GM18502 (cell line): ENCODE measurements at regions not wholly inside any gene's neighbourhood (a gene's known extent, or its start where the extent isn't known, plus 50 kb on each side); places are given as distances from the start of the nearest gene placed in this dataset.

Experiments used
- ATAC-seq: cut with Tn5 transposase; IDR thresholded peaks from one replicate; pipeline ENCODE4 v1.9.1; 2021; ENCODE audit warnings: mild to moderate bottlenecking; ENCODE audit not compliant: unreplicated experiment, poor library complexity

DNA sequence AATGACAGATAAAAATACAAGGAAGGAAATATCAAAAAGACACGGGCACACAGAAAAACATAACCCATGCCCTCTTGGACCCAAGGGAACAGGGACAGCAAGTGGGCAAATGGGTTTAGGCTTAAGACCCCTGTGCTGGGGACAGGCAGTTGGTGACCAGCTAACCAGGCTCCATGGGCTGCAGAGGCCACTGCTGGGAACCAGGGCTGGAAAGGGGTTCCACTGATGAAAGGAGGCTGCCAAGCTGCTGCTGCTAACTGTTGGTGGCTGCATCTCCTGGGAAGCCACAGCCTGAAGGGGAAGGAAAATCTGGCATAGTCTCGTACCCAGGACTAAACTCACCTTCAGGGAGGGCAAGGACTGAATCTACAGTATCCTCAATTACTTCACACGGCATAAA, 579.2 kb upstream of the MGMT start:
- no peak for ATAC-seq

DNA sequence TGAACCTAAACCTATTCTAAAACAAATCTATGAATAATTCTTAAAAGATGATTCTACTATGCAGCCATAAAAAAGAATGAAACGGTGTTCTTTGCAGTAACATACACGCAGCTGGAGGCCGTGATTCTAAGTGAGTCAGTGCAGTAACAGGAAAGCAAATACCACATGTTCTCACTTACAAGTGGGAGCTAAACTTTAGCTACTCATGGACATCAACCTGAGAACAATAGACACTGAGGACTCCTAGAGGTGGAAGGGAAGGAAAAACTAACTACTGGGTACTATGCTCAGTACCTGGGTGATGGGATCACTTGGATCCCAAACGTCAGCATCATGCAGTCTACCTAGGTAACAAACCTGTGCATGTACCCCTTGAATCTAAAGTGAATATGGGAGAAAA, 575.0 kb upstream of the MGMT start:
- no peak for ATAC-seq

DNA sequence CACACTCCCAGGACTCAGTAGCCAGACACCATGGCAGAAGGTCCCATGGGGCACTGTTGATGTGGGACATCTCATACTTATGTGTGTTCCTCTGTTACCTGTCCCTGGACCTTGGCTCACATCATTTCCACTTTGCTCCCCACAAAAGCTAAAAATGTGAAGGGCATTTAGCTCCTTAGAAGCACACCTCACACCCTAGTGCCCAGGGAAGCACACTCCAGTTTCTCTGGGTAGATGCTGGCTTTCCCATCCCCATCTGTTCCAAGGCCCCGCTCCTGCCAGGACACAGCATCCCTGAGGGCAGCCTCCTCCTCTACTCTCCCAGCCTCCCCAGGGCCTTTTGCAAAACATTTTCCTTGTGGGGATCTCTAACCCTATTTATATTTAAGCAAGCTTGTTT, 572.4 kb upstream of the MGMT start:
- no peak for ATAC-seq

DNA sequence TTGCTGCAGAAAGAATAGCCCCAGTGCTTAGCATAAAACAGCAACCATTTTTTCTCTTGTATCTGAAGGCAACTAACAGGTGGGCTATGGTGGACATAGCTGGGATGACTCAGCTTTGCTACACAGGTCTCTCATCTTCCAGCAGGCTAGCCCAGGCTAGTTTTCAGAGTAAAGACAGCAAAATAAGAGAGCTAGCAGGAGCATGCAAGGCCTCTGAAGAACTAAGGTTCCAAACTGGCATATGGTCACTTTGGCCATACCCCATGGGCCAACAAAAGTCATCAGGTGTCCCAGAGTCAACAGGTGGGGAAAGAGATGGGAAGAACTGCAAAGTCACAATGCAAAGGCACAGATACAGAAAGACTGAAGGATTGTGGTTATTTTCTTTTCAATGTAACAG, 571.6 kb upstream of the MGMT start:
- no peak for ATAC-seq

GRCh38 chr10:128896116-128896795, 570.8 kb upstream of the MGMT start:
- ATAC-seq, result no peak

- no peak for ATAC-seq
Measured at GRCh38 chr10:128896963-128897362, 570.1 kb upstream of the MGMT start.

DNA sequence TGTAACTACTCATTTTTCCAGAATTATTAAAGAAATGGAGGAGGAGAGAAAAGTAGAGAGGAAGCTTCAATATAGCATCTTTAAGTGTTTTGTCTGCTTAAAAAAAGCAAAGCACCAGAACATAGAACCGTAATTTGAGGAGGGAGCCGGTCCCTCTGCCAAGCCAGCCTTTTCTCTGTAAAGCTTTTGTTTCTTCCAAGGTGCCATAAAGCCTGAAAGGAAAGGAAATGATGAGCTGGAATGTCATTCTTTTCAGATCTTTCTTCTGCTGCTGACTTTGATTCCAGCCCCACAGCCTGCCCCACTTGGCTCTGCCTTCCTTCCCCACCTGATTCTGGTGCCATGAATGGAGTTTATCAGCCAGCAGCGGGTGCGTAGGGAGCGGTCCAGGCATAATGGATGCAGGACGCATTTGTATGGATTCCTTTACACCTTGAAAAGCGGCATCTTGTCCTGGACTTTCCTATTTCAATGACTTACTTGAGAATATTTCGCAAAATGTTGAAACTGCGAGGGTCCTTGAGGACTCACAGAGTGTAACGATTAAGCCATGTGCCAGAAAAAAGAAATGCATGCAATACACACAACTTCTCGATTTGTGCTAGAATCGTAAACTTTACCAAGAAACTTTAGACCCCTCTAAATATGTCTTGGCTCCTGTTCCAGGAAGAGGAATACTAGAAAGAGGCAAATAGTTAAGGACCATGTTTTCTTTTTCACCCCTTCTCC, 569.5 kb upstream of the MGMT start:
- ATAC-seq, result no peak

DNA sequence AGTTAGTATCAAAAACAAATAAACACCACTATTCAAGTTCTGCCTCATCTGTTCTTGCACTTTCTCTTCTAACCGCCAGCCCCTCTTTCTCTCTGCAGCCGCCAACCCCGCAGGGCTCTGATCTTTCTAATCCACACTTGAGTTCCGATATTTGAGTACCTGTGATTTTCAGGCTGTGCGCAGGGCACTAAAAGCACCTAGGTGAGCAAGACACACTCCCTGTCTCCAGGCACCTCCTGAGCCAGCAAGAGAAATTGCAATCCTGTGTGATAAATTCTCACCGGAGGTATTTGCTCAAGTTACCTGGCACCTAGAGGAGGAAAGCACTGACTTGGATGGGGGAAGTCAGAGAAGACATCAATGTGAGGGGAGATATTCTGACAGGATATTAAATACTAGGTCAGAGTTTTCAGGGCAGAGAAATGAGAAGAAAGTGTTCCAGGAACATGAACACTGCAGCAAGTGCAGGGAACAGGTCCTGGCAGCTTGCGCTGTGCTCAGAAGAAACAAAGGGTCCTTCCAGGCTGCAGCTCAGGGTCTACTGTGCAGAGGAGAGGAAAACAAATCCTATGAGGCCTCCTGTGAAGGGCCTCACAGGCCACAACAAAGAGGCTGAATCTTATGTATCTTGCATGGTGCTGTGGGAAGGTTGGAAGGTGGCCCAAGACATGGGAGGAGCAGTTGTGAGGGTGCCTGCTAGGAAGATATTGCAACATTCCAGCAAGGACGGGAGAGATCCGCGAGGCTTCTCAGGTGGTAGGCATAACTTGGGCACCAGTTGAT, 568.7 kb upstream of the MGMT start:
- no peak for ATAC-seq

- no peak for ATAC-seq
Measured at GRCh38 chr10:128898916-128899195, 568.2 kb upstream of the MGMT start.

DNA sequence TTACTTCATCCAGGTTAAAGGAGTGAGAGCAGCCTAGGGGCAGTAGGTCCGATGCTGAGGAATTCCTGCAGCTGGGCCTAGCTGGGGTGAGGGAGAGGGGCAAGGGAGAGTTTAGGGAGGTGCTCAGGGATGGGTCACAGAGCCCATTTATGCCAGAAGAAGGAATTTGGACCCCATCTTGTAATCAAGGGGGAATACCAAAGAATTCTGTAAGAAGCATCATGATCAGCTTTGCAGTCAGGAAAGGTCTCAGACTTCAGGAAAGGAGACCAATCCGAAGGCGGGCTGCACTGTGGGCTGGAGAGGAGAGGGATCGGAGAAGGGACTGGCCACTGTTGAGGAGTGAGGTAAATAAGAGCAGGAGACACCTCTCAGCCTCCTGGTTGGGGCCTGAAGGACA, 566.6 kb upstream of the MGMT start:
- no peak for ATAC-seq

GRCh38 chr10:128901236-128901635, 565.8 kb upstream of the MGMT start:
- no peak for ATAC-seq

- ATAC-seq, result no peak
Measured at GRCh38 chr10:128902031-128902710, 564.9 kb upstream of the MGMT start.

GRCh38 chr10:128907155-128907941, 559.7 kb upstream of the MGMT start:
- no peak for ATAC-seq

DNA sequence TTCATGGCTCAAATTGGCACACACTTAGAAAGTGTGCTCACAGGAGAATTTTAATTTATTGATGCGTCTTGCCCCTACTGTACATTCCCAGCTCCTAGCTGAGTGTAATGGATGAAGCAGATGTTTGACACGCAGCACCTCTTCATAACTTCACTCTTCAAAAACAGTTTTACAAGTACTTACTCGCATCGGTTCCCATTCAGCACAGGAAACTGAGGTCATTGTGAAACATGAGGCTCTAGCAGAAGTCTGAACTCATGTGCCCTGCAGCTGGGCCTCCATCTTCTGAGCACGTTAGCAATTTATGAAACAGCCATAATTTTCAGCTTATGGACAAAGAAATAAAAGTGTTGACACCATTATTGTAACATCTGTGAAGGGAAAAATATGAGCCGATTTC, 558.9 kb upstream of the MGMT start:
- ATAC-seq, result peak; percentile 81

DNA sequence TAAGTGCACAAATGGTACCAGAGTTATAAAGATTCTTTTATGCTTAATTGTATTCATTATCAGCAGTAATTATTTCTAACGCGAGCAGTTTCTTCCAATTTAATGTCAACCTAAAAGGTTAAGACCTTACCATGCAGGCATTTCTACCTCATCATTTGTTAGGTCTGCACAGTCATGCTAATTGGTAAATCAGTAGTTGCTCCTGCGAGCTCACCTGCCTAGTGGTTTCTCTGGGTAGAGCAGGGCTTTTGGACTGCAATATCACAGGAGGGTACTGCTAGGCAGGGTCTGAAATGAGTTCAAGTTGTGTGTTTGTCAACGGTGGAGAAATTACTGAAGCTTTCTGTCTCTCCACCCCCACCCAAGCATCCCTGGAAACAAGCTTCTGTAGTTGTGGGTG, 558.5 kb upstream of the MGMT start:
- ATAC-seq, result no peak

DNA sequence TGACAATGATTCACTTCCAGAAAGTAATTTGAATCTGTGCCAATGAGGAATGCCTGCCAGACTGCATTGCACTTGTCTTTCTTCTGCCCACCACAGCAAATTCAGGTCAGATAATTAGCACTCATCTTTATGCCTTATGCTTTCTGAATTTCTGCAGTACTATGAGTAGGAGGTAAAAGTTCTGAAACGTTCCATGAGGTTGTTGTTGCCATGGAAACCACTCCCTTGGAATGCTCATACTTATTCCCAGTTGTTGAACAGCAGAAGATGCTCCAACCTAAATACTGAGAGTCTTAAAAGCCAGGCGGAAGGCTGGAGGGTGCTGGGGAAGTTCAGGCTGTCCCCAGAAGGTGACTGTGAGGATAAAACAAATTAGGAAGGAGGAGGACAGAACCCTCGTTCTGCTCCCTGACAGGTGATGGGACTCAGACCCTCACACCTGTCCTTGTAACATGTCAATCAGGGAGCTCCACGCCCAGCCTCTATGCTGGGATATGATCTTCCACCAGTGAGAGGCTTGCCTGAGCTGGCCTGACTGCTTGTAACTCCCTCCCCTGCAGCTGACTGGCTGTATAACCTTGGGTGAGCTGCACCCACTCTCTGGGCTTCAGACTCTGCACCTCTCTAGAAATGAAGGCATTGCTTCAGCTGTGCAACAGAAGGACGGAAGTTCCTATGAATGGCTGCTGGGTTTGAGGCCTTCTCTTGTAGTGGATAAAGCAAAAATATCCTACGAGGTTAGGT, 554.3 kb upstream of the MGMT start:
- no peak for ATAC-seq

DNA sequence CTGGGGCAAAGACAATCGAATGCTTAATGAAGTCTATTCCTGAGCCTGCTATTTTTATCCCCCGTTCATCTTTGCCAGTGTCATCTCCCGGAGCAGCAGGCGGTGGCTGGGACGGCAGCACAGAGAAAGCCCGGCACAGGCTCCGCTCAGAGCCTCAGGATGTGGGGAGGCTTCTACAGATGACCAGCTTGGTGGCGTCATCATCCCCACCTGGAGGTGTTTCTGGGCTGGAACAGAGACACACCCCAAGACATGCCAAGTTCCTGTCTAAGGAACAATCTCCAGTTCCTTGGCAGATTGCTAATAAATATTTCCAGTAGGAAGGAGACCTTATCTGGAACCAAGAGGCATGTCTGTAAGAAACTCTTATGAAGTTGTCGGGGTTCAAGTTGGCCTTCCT, 552.4 kb upstream of the MGMT start:
- ATAC-seq, result no peak

DNA sequence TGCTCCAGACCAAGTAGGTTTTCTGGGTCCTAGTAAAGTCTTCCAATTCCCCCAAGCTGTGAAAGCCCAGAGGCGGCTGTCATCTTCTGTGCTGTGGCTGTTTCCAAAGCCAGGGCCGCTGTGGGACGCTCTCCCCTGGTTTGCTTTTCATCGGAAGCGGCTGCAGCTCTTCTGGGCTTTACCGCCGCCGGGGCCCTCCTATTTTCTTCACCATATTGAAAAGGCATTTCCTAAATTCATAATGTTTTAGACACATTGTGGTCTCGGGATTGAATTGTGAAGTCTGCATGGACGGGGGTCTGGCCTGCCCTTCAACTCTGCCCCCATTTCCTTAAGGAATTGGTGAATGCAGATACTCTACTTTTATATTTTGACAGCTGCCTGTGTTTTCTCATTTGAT, 551.4 kb upstream of the MGMT start:
- no peak for ATAC-seq

DNA sequence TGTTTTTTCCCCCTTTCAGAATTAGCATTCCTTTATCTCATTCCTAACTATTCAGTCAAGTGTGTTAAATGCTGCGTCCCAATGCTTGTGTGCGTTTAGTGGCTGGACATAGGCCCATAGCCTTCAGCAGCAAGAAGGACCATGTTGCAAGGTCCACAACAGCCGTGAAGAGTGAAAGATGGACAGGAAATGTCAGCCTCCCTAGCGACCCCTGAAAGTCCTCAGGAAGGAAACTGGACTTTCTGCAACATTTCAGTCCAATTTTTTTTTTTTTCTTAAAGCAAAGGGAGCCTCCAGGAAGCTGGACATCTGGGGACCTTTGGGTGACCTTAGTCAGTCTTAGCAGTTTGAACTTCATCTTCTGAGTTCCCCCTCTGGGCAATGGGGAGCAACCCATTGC, 550.7 kb upstream of the MGMT start:
- ATAC-seq, result no peak
